ENCODE measurements at regions not wholly inside any gene's neighbourhood (a gene's known extent, or its start where the extent isn't known, plus 50 kb on each side); places are given as distances from the start of the nearest gene placed in this dataset.

GRCh38 chr10:69736886-69737641 is 64.6 kb upstream of the COL13A1 start:
- Mint-ChIP-seq H3K27ac (no peak overlapping the region), H3K27me3 (ENCODE audit: low read depth) (peaks cover 7% of the 10 kb centered on the region; the same call in 1 of the 2 replicates), H3K4me3 (no peak overlapping the region), H3K9me3 (peaks cover 6 to 7% of the 10 kb centered on the region in 2 experiments; a peak in 4 of 5 replicates), H3K4me1 (peaks cover 14 to 25% of the 10 kb centered on the region in 2 experiments), H3K36me3 (ENCODE audit: insufficient read depth in 1 of 3, low read depth in 3 of 3) (0 out of 7 replicates have a peak, but pooled peaks cover 0 to 4% (median 0%) of the 10 kb centered on the region in 3 experiments)
- Histone ChIP-seq H3K14ac (ENCODE audit: insufficient read depth, low read length) (no peak overlapping the region), H2AFZ (ENCODE audit: low read length) (no peak overlapping the region), H4K8ac (replicated peaks; ENCODE audit: insufficient read length, low read depth, low read length) (no peak overlapping the region), H2BK5ac (ENCODE audit: insufficient read length, low read length) (no peak overlapping the region), H3K4me2 (ENCODE audit: insufficient read depth, insufficient read length, low read length) (no peak overlapping the region), H4K91ac (ENCODE audit: insufficient read length, low read depth, low read length) (no peak overlapping the region), H2BK12ac (ENCODE audit: insufficient read length, low read depth, low read length) (no peak overlapping the region), H2BK20ac (ENCODE audit: low read depth, low read length, poor library complexity, severe bottlenecking) (no peak overlapping the region), H3K79me1 (ENCODE audit: insufficient read depth, low read depth, low read length, poor library complexity, severe bottlenecking) (no peaks in the 10 kb centered on the region), H3K23me2 (ENCODE audit: insufficient read length, low read depth, low read length, poor library complexity, severe bottlenecking) (no peaks in the 10 kb centered on the region), H3K9me3 (ENCODE audit: control insufficient read depth, low read depth, low read length) (no peaks in the 10 kb centered on the region), H2BK15ac (ENCODE audit: low read depth, low read length) (no peak overlapping the region), H2AK5ac (ENCODE audit: insufficient read length, low read length) (no peak overlapping the region), H3K4ac (ENCODE audit: low read depth, low read length) (no peak overlapping the region), H2BK120ac (ENCODE audit: low read depth, low read length, poor library complexity, severe bottlenecking) (no peak overlapping the region), H4K5ac (ENCODE audit: insufficient read length, low read depth, low read length) (no peak overlapping the region), H3K79me2 (ENCODE audit: insufficient read depth, low read length) (no peaks in the 10 kb centered on the region), H3K56ac (ENCODE audit: insufficient read length, low read depth, low read length) (no peak overlapping the region), H3K23ac (ENCODE audit: insufficient read length, low read depth, low read length) (no peak overlapping the region), H3T11ph (ENCODE audit: low read length) (no peak overlapping the region), H3K27ac (ENCODE audit: insufficient read length, low read depth, low read length) (no peak overlapping the region), H3K9ac (ENCODE audit: extremely low read depth, insufficient read length, low read length) (no peak overlapping the region), H3K27me3 (ENCODE audit: insufficient read depth, low read length) (no peaks in the 10 kb centered on the region), H4K20me1 (ENCODE audit: control insufficient read depth, insufficient read depth, insufficient read length) (no peaks in the 10 kb centered on the region), H3K4me1 (ENCODE audit: insufficient read depth, low read length) (no peaks in the 10 kb centered on the region; the same call in 1 of the 2 replicates), H3K18ac (ENCODE audit: insufficient read length, low read depth, low read length) (no peak overlapping the region)
- WGBS (ENCODE audit: extremely low coverage, insufficient read length, low lambda C conversion rate), result no CpG with 5 or more reads among the region's 12 CpGs
- DNase-seq, result no peak
- no peak for TF ChIP-seq CTCF (conservative IDR thresholded peaks at IDR 0.05)

Data from H9 (cell line).